Suprapubic skin (tissue), 3 donors: ENCODE measurements at regions not wholly inside any gene's neighbourhood (a gene's known extent, or its start where the extent isn't known, plus 50 kb on each side); places are given as distances from the start of the nearest gene placed in this dataset.

Source experiments
- CTCF ChIP-seq, 2 donors: fragments of 200-600 bp in 1 of 2; fragments of 450-650 bp in 1 of 2; sonication (generic) in 1 of 2; IDR thresholded peaks; one replicate each; pipeline ENCODE4 v1.5.1; 2016 to 2019; ENCODE audit warnings: antibody characterized with exemption in 2 of 2, mild to moderate bottlenecking in 1 of 2, moderate library complexity in 1 of 2
- POLR2A ChIP-seq, 2 donors: fragments of 450-650 bp; IDR thresholded peaks; one replicate each; pipeline ENCODE4 v1.6.1; 2017; ENCODE audit warnings: antibody characterized with exemption in 2 of 2, mild to moderate bottlenecking in 2 of 2, moderate library complexity in 2 of 2

GRCh38 chrX:128106630-128107029 is 54.4 kb upstream of the ACTRT1 start:
- no peak for TF ChIP-seq CTCF (IDR thresholded peaks at IDR 0.05)
- no peak for TF ChIP-seq POLR2A (IDR thresholded peaks at IDR 0.05)
